Stimulated activated CD8-positive, alpha-beta memory T cell treated with anti-CD3 and anti-CD28 coated beads, Interleukin-12 subunit alpha, Interleukin-12 subunit beta, amount 100 ng/mL, for 24 hours (primary cell): ENCODE measurements at regions not wholly inside any gene's neighbourhood (a gene's known extent, or its start where the extent isn't known, plus 50 kb on each side); places are given as distances from the start of the nearest gene placed in this dataset.
"Not testable (repeated sequence)": the region's sequence is repeated elsewhere in the genome, so short reads cannot be mapped to it uniquely, and the experiment has no call there.

Experiments used
- DNase-seq: peaks from one replicate; pipeline ENCODE4 v3.0.0-alpha.2; 2020; ENCODE audit errors: extremely low read depth

- DNase-seq: no peak
These were observed 246.3 kb downstream of the LACC1 start for GRCh38 chr13:44125943-44126469.

GRCh38 chr13:44128552-44129001, 245.0 kb upstream of the SERP2 start:
- DNase-seq: no peak

- DNase-seq: no peak
These were observed 244.2 kb upstream of the SERP2 start for GRCh38 chr13:44129418-44129817.

GRCh38 chr13:44131069-44131614, 242.5 kb upstream of the SERP2 start:
- DNase-seq: no peak

- no peak for DNase-seq
These were observed 240.9 kb upstream of the SERP2 start for GRCh38 chr13:44132710-44133109.

- DNase-seq: no peak
These were observed 240.0 kb upstream of the SERP2 start for GRCh38 chr13:44133626-44134025.

GRCh38 chr13:44135566-44135965, 238.1 kb upstream of the SERP2 start:
- DNase-seq: no peak

- DNase-seq: no peak
These were observed 236.8 kb upstream of the SERP2 start for GRCh38 chr13:44136696-44137268.

GRCh38 chr13:44137466-44137865, 236.2 kb upstream of the SERP2 start:
- DNase-seq: no peak

GRCh38 chr13:44140146-44140545, 233.5 kb upstream of the SERP2 start:
- no peak for DNase-seq

- DNase-seq: no peak
These were observed 232.5 kb upstream of the SERP2 start for GRCh38 chr13:44140888-44141724.

- DNase-seq: peak; percentile 84
These were observed 231.7 kb upstream of the SERP2 start for GRCh38 chr13:44141725-44142539.

- no peak for DNase-seq
These were observed 231.1 kb upstream of the SERP2 start for GRCh38 chr13:44142540-44142867.

GRCh38 chr13:44142941-44143665, 230.5 kb upstream of the SERP2 start:
- no peak for DNase-seq

GRCh38 chr13:44146138-44146537, 227.5 kb upstream of the SERP2 start:
- DNase-seq: no peak

GRCh38 chr13:44147233-44147632, 226.4 kb upstream of the SERP2 start:
- no peak for DNase-seq

- no peak for DNase-seq
These were observed 226.0 kb upstream of the SERP2 start for GRCh38 chr13:44147648-44148047.

GRCh38 chr13:44148159-44148914, 225.3 kb upstream of the SERP2 start:
- no peak for DNase-seq

- not testable (repeated sequence) for DNase-seq
These were observed 224.4 kb upstream of the SERP2 start for GRCh38 chr13:44149231-44149630.

- DNase-seq: no peak
These were observed 223.8 kb upstream of the SERP2 start for GRCh38 chr13:44149821-44150220.

- no peak for DNase-seq
These were observed 222.2 kb upstream of the SERP2 start for GRCh38 chr13:44151474-44151873.
